Liver (tissue), 8 donors: ENCODE measurements at regions not wholly inside any gene's neighbourhood (a gene's known extent, or its start where the extent isn't known, plus 50 kb on each side); places are given as distances from the start of the nearest gene placed in this dataset.

Experiments
- DNase-seq: peaks from one replicate; pipeline ENCODE4 v3.0.0-alpha.2; 2017; ENCODE audit warnings: low spot score
- H3K27ac ChIP-seq, 2 donors: one replicate each; pipeline ENCODE4 v1.7.0; 2013; ENCODE audit warnings: inconsistent platforms in 2 of 2, low read length in 2 of 2, control low read depth in 1 of 2, low read depth in 1 of 2, mild to moderate bottlenecking in 1 of 2
- H3K27me3 ChIP-seq, 4 donors: one replicate each; pipeline versions ENCODE4 v1.6.1 to v1.7.0; 2013; ENCODE audit warnings: low read length in 3 of 4, inconsistent platforms in 1 of 4, mild to moderate bottlenecking in 1 of 4, moderate library complexity in 1 of 4; ENCODE audit not compliant: control insufficient read depth in 4 of 4, insufficient read depth in 4 of 4
- H3K36me3 ChIP-seq, 4 donors: one replicate each; pipeline versions ENCODE4 v1.6.1 to v1.7.0; 2013; ENCODE audit warnings: low read length in 3 of 4, mild to moderate bottlenecking in 3 of 4, low read depth in 1 of 4, moderate library complexity in 1 of 4; ENCODE audit not compliant: control insufficient read depth in 4 of 4, insufficient read depth in 3 of 4
- H3K4me1 ChIP-seq, 4 donors: one replicate each; pipeline versions ENCODE4 v1.6.1 to v1.7.0; 2013; ENCODE audit warnings: low read length in 3 of 4, mild to moderate bottlenecking in 3 of 4, moderate library complexity in 1 of 4; ENCODE audit not compliant: control insufficient read depth in 4 of 4, insufficient read depth in 4 of 4
- H3K4me3 ChIP-seq, 3 donors: one replicate each; pipeline versions ENCODE4 v1.6.1 to v1.7.0; 2013; ENCODE audit warnings: low read length in 3 of 3, control low read depth in 1 of 3, low read depth in 1 of 3, mild to moderate bottlenecking in 1 of 3
- H3K9ac ChIP-seq, 2 donors: one replicate each; pipeline ENCODE4 v1.7.0; 2013; ENCODE audit warnings: low read length in 2 of 2, mild to moderate bottlenecking in 2 of 2, moderate library complexity in 2 of 2, control low read depth in 1 of 2, low read depth in 1 of 2
- H3K9me3 ChIP-seq, 4 donors: one replicate each; pipeline versions ENCODE4 v1.6.1 to v1.7.0; 2013; ENCODE audit warnings: low read length in 3 of 4; ENCODE audit not compliant: control insufficient read depth in 4 of 4
- ATF3 ChIP-seq: IDR thresholded peaks from 2 replicates; pipeline ENCODE4 v1.6.1; 2016; ENCODE audit warnings: antibody characterized with exemption
- CTCF ChIP-seq: fragments of 150-350 bp; IDR thresholded peaks from 2 replicates; pipeline ENCODE4 v1.5.1; 2017; ENCODE audit warnings: improper control_type of control experiment, low read depth, low read length; ENCODE audit not compliant: missing input control
- EGR1 ChIP-seq, 2 donors: IDR thresholded peaks; 2 replicates each; pipeline ENCODE4 v1.6.1; 2016 to 2018; ENCODE audit warnings: antibody characterized with exemption in 2 of 2, low read depth in 2 of 2
- FOXA1 ChIP-seq: IDR thresholded peaks from 2 replicates; pipeline ENCODE4 v1.6.1; 2016; ENCODE audit warnings: antibody characterized with exemption
- FOXA2 ChIP-seq: IDR thresholded peaks from 2 replicates; pipeline ENCODE4 v1.6.1; 2016; ENCODE audit warnings: antibody characterized with exemption
- GABPA ChIP-seq, 2 donors: IDR thresholded peaks in 1 of 2; conservative IDR thresholded peaks in 1 of 2; 2 replicates each; pipeline ENCODE4 v1.6.1; 2016; ENCODE audit warnings: antibody characterized with exemption in 2 of 2, mild to moderate bottlenecking in 1 of 2, moderate library complexity in 1 of 2
- HNF4A ChIP-seq, 2 donors: conservative IDR thresholded peaks; 2 replicates each; pipeline ENCODE4 v1.6.1; 2016; ENCODE audit warnings: antibody characterized with exemption in 2 of 2, mild to moderate bottlenecking in 2 of 2
- HNF4G ChIP-seq: IDR thresholded peaks from 2 replicates; pipeline ENCODE4 v1.6.1; 2016; ENCODE audit warnings: antibody characterized with exemption
- JUND ChIP-seq, 2 donors: IDR thresholded peaks; 2 replicates each; pipeline ENCODE4 v1.6.1; 2016; ENCODE audit warnings: antibody characterized with exemption in 2 of 2
- MAX ChIP-seq: IDR thresholded peaks from 2 replicates; pipeline ENCODE4 v1.6.1; 2016; ENCODE audit warnings: antibody characterized with exemption
- NR2F2 ChIP-seq: IDR thresholded peaks from 2 replicates; pipeline ENCODE4 v1.6.1; 2016; ENCODE audit warnings: antibody characterized with exemption
- RAD21 ChIP-seq, 2 donors: IDR thresholded peaks; 2 replicates each; pipeline ENCODE4 v1.6.1; 2016; ENCODE audit warnings: antibody characterized with exemption in 2 of 2, mild to moderate bottlenecking in 2 of 2
- REST ChIP-seq: IDR thresholded peaks from 2 replicates; pipeline ENCODE4 v1.6.1; 2016; ENCODE audit warnings: antibody characterized with exemption, mild to moderate bottlenecking
- RXRA ChIP-seq, 2 donors: IDR thresholded peaks; 2 replicates each; pipeline ENCODE4 v1.6.1; 2017 to 2018; ENCODE audit warnings: antibody characterized with exemption in 2 of 2, mild to moderate bottlenecking in 1 of 2
- SP1 ChIP-seq: IDR thresholded peaks from 2 replicates; pipeline ENCODE4 v1.6.1; 2018; ENCODE audit warnings: antibody characterized with exemption, mild to moderate bottlenecking
- TAF1 ChIP-seq: conservative IDR thresholded peaks from 2 replicates; pipeline ENCODE4 v1.6.1; 2016; ENCODE audit warnings: antibody characterized with exemption, mild to moderate bottlenecking
- YY1 ChIP-seq: IDR thresholded peaks from 2 replicates; pipeline ENCODE4 v1.6.1; 2016; ENCODE audit warnings: antibody characterized with exemption, mild to moderate bottlenecking
- ZBTB33 ChIP-seq: IDR thresholded peaks from 2 replicates; pipeline ENCODE4 v1.6.1; 2016; ENCODE audit warnings: antibody characterized with exemption
- WGBS: extraction: QIAGEN DNeasy Blood & Tissue Kit; methylation state at CpG from one replicate; pipeline ENCODE4 v1.1.7; 2013; 5-methylcytosine and 5-hydroxymethylcytosine counted together
- donor health status: healthy.
- donor health status: healthy.
- donor health status: healthy.
- donor health status: healthy.
- donor health status: healthy.

GRCh38 chr13:72122661-72123255 lies 255.8 kb upstream of the DACH1 start:
- TF ChIP-seq YY1, result no peak
- no peak for TF ChIP-seq REST
- TF ChIP-seq RXRA (IDR thresholded peaks at IDR 0.05), result no peak
- TF ChIP-seq ATF3, result no peak
- TF ChIP-seq RAD21 (IDR thresholded peaks at IDR 0.05), result no peak
- 83% methylated on average over 3 of the region's 3 CpGs for WGBS
- H3K4me1 ChIP-seq, result no peaks in the 10 kb centered on the region

GRCh38 chr13:72121466-72121865 lies 254.5 kb upstream of the DACH1 start:
- Histone ChIP-seq H3K9ac (no peak overlapping the region), H3K4me1 (no peaks in the 10 kb centered on the region), H3K27me3 (no peaks in the 10 kb centered on the region), H3K36me3 (no peaks in the 10 kb centered on the region), H3K27ac (no peak overlapping the region), H3K4me3 (no peak overlapping the region), H3K9me3 (no peaks in the 10 kb centered on the region)
- TF ChIP-seq YY1, result no peak
- WGBS, result 76% methylated on average over 3 of the region's 3 CpGs
- DNase-seq, result no peak

More at GRCh38 chr13:72122661-72123255, 255.8 kb upstream of the DACH1 start:
- Histone ChIP-seq H3K9ac (no peak overlapping the region), H3K4me3 (no peak overlapping the region), H3K27me3 (no peaks in the 10 kb centered on the region), H3K9me3 (no peaks in the 10 kb centered on the region), H3K36me3 (no peaks in the 10 kb centered on the region), H3K27ac (no peak overlapping the region)
- DNase-seq, result no peak

- DNase-seq, result no peak
- H3K9me3 ChIP-seq, result no peaks in the 10 kb centered on the region
- WGBS, result 54% methylated on average over 2 of the region's 2 CpGs
- no peak for TF ChIP-seq YY1
- TF ChIP-seq SP1, result no peak
- no peak for TF ChIP-seq MAX
- TF ChIP-seq GABPA (IDR thresholded peaks at IDR 0.05 in 1 of 2, conservative IDR thresholded peaks at IDR 0.05 in 1 of 2), result no peak
- TF ChIP-seq EGR1 (IDR thresholded peaks at IDR 0.05; ENCODE audit: low read depth in 2 of 2), result no peak
- TF ChIP-seq FOXA2, result no peak
- no peak for TF ChIP-seq RAD21 (IDR thresholded peaks at IDR 0.05)
- no peak for TF ChIP-seq JUND (IDR thresholded peaks at IDR 0.05)
- no peak for TF ChIP-seq CTCF
- no peak for TF ChIP-seq FOXA1
- TF ChIP-seq NR2F2, result no peak
- TF ChIP-seq ZBTB33, result no peak
- no peak for TF ChIP-seq TAF1
- no peak for TF ChIP-seq ATF3
- TF ChIP-seq RXRA (IDR thresholded peaks at IDR 0.05), result no peak
- no peak for TF ChIP-seq HNF4G
- no peak for TF ChIP-seq HNF4A (conservative IDR thresholded peaks at IDR 0.05)
These were observed 253.6 kb upstream of the DACH1 start for GRCh38 chr13:72120632-72121031.

More at GRCh38 chr13:72120632-72121031, 253.6 kb upstream of the DACH1 start:
- H3K36me3 ChIP-seq, result no peaks in the 10 kb centered on the region
- no peak overlapping the region for H3K9ac ChIP-seq
- no peak overlapping the region for H3K4me3 ChIP-seq
- no peaks in the 10 kb centered on the region for H3K27me3 ChIP-seq
- no peak overlapping the region for H3K27ac ChIP-seq
- no peaks in the 10 kb centered on the region for H3K4me1 ChIP-seq
